HG02678 (cell line): ENCODE measurements at regions not wholly inside any gene's neighbourhood (a gene's known extent, or its start where the extent isn't known, plus 50 kb on each side); places are given as distances from the start of the nearest gene placed in this dataset.
"Not testable (repeated sequence)": the region's sequence is repeated elsewhere in the genome, so short reads cannot be mapped to it uniquely, and the experiment has no call there.

Experiments
- ATAC-seq: cut with Tn5 transposase; IDR thresholded peaks from one replicate; pipeline ENCODE4 v1.9.1; 2021; ENCODE audit warnings: mild to moderate bottlenecking, moderate library complexity; ENCODE audit not compliant: unreplicated experiment

DNA sequence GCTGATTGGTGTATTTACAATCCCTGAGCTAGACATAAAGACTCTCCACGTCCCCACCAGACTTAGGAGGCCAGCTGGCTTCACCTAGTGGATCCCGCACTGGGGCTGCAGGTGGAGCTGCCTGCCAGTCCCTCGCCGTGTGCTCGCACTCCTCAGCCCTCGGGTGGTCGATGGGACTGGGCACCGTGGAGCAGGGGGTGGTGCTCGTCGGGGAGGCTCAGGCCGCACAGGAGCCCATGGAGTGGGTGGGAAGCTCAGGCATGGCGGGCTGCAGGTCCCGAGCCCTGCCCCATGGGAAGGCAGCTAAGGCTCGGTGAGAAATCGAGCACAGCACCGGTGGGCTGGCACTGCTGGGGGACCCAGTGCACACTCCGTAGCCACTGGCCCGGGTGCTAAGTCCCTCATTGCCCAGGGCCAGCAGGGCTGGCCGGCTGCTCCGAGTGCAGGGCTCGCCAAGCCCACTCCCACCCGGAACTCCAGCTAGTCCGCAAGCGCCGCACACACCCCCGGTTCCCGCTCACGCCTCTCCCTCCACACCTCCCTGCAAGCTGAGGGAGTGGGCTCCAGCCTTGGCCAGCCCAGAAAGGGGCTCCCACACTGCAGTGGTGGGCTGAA lies 1441.2 kb upstream of the ACVR2A start:
- ATAC-seq: not testable (repeated sequence)

DNA sequence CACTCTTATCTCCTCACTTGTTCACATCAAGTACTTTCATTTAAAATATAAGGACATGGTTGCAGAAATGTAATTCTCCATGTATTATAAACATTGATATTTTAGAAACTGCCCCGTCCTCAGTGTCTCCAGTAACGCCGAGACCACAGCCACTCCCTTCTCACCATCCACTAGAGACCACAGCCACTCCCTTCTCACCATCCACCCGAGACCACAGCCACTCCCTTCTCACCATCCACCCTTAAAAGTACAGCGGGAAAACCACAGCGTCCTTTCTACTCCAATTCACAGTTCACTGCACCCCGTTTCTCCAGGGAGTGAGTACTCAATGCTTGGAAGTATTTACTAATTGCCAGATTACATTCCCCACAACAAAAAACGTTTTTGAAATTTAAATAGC lies 1452.2 kb upstream of the ACVR2A start:
- ATAC-seq: no peak

- ATAC-seq: no peak
Observed at GRCh38 chr2:146392186-146392585, 1452.6 kb upstream of the ACVR2A start.

DNA sequence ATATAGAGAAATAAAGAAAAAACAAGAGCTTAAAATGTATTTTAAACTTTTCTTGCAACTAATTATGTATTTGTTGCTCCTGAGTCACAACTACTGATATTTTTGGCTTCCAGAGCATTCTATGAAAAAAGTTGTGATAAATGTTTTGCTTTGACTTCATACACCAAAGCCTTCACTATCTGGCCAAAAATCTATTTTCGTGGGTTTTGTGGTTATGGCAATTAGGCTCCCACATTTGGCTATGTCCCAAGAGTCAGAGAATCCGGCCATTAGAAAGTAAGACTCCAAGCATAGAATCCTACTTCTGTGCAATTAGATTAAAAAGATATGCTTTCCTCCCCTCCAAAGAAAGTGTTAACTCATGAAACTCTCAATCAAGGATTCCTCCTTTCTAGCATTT lies 1456.1 kb upstream of the ACVR2A start:
- ATAC-seq: no peak

GRCh38 chr2:146386096-146386495 lies 1458.7 kb upstream of the ACVR2A start:
- ATAC-seq: no peak

DNA sequence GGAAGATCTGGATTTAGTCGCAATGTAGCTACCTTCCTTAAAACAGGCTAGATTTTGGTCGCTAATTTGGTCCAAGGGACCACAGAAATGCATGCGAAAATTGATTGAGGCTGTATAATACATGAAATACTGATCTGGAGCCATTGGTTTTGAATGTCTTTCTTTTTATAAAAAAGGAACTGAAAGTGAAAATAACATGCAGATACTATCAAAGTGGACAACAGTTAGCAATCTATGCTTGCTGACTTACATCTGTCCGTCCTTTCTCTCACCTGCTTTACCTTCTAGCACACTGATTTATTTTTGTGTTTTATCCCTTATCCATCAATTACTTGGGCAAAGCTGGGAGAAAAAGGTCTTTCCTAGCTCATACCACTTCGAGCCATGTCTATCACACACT lies 1459.8 kb upstream of the ACVR2A start:
- peak; percentile 54 for ATAC-seq

DNA sequence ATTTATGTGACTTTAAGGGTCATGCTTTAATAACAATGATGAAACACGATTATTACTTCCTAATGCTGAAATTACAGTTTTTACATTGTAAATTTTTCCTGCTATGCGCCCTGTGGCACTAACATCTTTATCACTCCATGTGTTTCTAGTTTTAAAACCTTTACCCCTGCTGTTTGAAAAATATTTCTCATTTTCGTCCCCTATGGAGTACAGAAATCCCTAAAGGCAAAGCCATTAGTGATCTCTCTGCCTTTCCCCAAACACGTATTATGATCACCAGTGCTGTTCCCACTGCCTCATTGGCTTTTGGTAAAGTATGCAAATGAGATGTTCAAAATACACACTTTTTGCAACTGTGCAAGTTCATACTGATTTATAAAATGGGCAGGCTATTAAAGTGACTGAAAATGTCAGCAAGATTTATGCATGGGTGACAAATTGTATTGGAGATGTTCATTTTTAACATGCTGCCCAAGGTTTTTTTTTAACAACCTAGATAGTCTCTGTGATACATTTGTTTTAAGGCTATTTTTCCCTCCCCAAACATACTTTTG lies 1468.2 kb upstream of the ACVR2A start:
- no peak for ATAC-seq

- ATAC-seq: no peak
Observed at GRCh38 chr2:146374505-146374904, 1470.3 kb upstream of the ACVR2A start.

DNA sequence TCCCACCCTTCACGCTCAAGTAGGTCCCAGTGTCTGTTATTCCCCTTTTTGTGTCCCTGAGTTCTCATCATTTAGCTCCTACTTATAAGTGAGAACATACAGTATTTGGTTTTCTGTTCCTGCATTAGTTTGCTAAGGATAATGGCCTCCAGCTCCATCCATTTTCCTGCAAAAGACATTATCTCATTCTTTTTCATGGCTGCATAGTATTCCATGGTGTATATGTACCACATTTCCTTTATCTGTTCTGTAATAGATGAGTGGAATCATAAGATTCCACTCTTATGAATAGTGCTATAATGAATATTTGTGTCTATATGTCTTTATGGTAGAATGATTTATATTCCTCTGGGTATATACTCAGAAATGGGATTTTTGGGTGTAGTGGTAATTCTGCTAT lies 1473.5 kb upstream of the ACVR2A start:
- ATAC-seq: not testable (repeated sequence)

GRCh38 chr2:146370826-146371225 lies 1474.0 kb upstream of the ACVR2A start:
- ATAC-seq: no peak

DNA sequence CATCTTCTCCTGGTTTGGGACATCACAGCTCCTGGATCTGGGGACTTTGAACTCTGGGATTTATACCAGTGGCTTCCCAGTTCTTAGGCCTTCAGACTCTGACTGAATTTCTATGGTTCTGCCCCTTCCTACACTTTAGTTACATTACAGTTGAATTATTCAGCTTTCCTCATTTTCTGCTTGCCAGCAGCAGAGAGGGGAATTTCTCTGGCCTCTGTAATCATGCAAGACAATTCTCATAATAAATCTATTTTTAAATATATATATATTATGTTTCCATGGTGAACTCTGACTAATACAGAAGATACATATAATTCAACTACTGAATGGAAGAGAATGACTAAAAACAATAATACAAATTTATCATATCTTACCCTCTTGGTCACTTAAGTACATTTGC lies 1478.6 kb upstream of the ACVR2A start:
- no peak for ATAC-seq

GRCh38 chr2:146365041-146365440 lies 1479.8 kb upstream of the ACVR2A start:
- no peak for ATAC-seq

GRCh38 chr2:146363731-146364130 lies 1481.1 kb upstream of the ACVR2A start:
- no peak for ATAC-seq

DNA sequence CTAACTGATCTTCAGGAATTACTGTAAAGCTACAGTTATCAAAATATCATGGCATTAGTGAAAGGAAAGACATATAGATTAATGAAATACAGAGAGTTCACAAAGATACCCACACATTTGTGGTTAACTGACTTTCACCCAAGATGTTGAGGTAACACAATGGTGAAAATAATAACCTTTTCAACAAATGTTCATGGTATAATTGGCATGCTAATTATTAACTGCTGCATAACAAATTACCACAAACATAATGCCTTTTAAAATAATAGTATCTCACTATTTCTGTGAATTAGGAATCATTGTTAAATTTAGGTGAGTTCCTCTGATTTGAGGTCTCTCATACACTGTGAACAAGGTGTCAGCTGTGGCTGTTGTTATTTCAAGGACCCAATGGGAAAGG lies 1493.1 kb upstream of the ACVR2A start:
- no peak for ATAC-seq

GRCh38 chr2:146349334-146349733 lies 1495.5 kb upstream of the ACVR2A start:
- ATAC-seq: no peak

- no peak for ATAC-seq
Observed at GRCh38 chr2:146324951-146325350, 1519.9 kb upstream of the ACVR2A start.

DNA sequence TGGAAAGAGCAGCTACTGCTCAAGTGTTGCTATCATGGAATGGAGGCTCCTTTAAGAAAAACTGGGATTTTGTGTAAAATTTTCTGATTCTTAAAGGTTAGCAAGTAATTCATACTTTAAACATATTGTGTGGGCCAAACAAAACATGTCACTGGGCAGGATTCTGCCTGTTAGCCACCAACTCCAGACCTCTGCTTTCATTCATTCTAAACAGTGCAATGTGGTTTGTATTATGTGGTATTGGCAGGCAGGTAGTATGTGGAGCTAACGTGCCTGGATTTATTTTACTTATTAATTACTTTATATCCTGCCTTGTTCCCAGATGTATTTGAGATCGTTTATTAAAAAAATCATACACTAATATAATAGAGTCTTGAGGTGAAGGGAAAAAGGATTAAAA lies 1521.3 kb upstream of the ACVR2A start:
- ATAC-seq: no peak

- ATAC-seq: no peak
Observed at GRCh38 chr2:146321175-146321574, 1523.7 kb upstream of the ACVR2A start.

DNA sequence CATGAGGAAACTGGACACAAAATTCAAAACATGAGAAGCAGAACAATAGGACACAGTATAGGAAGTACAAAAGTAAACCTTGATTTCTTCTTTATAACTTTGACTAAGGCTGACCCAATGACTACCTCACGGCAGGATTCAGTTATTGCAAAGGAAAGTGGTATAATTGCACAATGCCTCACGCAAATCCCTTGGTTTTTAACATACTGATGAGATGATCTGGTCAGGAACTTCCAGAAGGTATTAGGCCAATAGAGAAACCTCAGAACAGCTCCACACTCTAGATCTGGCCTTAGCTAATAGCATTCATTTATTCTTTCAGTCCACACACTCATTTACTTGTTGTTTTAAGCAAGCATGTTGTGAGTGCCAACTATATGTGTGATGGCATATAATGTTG lies 1526.9 kb upstream of the ACVR2A start:
- ATAC-seq: no peak

DNA sequence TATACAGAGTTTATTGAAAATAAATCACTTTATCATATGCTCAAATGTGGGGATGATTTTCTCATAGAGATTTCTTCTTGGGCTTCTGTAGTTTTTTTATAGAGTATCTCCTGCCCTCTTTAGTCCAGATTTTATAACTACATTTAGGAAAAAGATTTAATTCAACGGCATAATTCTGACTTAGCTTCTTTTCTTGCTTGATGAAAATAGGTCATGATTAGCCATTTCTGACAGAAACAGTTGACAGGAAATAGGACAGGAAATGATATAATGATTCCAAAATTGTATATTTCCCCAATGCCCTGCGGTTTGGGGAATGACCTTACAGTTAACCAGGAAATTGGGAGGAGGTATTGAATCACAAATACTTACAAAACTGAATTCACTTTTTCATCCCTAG lies 1531.9 kb upstream of the ACVR2A start:
- ATAC-seq: no peak

GRCh38 chr2:146305164-146305563 lies 1539.7 kb upstream of the ACVR2A start:
- ATAC-seq: no peak

- no peak for ATAC-seq
Observed at GRCh38 chr2:146301287-146301686, 1543.5 kb upstream of the ACVR2A start.

GRCh38 chr2:146295080-146295670 lies 1549.7 kb upstream of the ACVR2A start:
- ATAC-seq: no peak
